IMR-90 (cell line): ENCODE measurements at regions not wholly inside any gene's neighbourhood (a gene's known extent, or its start where the extent isn't known, plus 50 kb on each side); places are given as distances from the start of the nearest gene placed in this dataset.
A peak's percentile ranks its signal among the peaks of the same experiment; 100 is the strongest.

ENCODE experiments used
- ATAC-seq: fragments of 200-7000 bp; cut with Tn5 transposase; 2 replicates; pipeline ENCODE4 v1.9.1; 2020; ENCODE audit warnings: low read depth, mild to moderate bottlenecking, moderate library complexity
- BruUV-seq: library from RNA; stranded (reverse); fragments of 400-500 nt; replicated peaks from 2 replicates; lab custom pipeline; 2021; lab: Mats Ljungman, UMichigan
- CTCF ChIA-PET: fragments of 300-600 bp; formaldehyde crosslinking; extraction: SDS; loops from one replicate; lab custom pipeline; 2021; ENCODE audit warnings: antibody characterized with exemption; lab: Yijun Ruan, JAX
- POLR2A ChIA-PET: fragments of 300-600 bp; sonication (Branson Sonifier 250); formaldehyde crosslinking; loops from one replicate; lab custom pipeline; 2022; ENCODE audit warnings: antibody characterized with exemption; ENCODE audit not compliant: unreplicated experiment; lab: Charles Lee
- DNase-seq: peaks from one replicate; pipeline ENCODE4 v3.0.0; 2013
- H2AFZ ChIP-seq: replicated peaks from 2 replicates; pipeline ENCODE3; 2013; ENCODE audit warnings: low read length, mild to moderate bottlenecking; ENCODE audit not compliant: poor library complexity
- H2AK5ac ChIP-seq: 2 replicates; pipeline ENCODE4 v1.6.1; 2013; ENCODE audit warnings: low read depth, low read length, inconsistent platforms
- H2AK9ac ChIP-seq: replicated peaks from 2 replicates; pipeline ENCODE3; 2013; ENCODE audit warnings: mild to moderate bottlenecking, low read depth, low read length, moderate library complexity; ENCODE audit not compliant: poor library complexity
- H2BK120ac ChIP-seq: 2 replicates; pipeline ENCODE4 v1.6.1; 2013; ENCODE audit warnings: low read depth, low read length, inconsistent platforms
- H2BK15ac ChIP-seq: 3 replicates; pipeline ENCODE4 v1.6.1; 2013; ENCODE audit warnings: low read depth, low read length, inconsistent platforms
- H2BK20ac ChIP-seq: 2 replicates; pipeline ENCODE4 v1.6.1; 2013; ENCODE audit warnings: low read depth, mild to moderate bottlenecking, inconsistent platforms, low read length, moderate library complexity
- H2BK5ac ChIP-seq: 2 replicates; pipeline ENCODE4 v1.6.1; 2013; ENCODE audit warnings: mild to moderate bottlenecking, low read depth, low read length, inconsistent platforms; ENCODE audit not compliant: poor library complexity, severe bottlenecking
- H3K14ac ChIP-seq: replicated peaks from 2 replicates; pipeline ENCODE4 v1.6.1; 2013; ENCODE audit warnings: low read depth, low read length, inconsistent platforms
- H3K18ac ChIP-seq: 2 replicates; pipeline ENCODE4 v1.6.1; 2013; ENCODE audit warnings: low read depth, low read length, control low read depth
- H3K23ac ChIP-seq: 2 replicates; pipeline ENCODE4 v1.6.1; 2013; ENCODE audit warnings: low read depth, low read length, inconsistent platforms
- H3K27ac ChIP-seq: 2 replicates; pipeline ENCODE4 v1.5.1; 2013; ENCODE audit warnings: mild to moderate bottlenecking, control low read depth, low read length; ENCODE audit not compliant: insufficient read depth
- H3K27me3 ChIP-seq: 2 replicates; pipeline ENCODE4 v1.6.1; 2013; ENCODE audit warnings: low read length; ENCODE audit not compliant: control insufficient read depth, insufficient read depth
- H3K36me3 ChIP-seq: 2 replicates; pipeline ENCODE4 v1.6.1; 2013; ENCODE audit warnings: low read length, mixed read lengths; ENCODE audit not compliant: control insufficient read depth, insufficient read depth
- H3K4ac ChIP-seq: 2 replicates; pipeline ENCODE4 v1.6.1; 2013; ENCODE audit warnings: low read depth, low read length, inconsistent platforms
- H3K4me1 ChIP-seq: 2 replicates; pipeline ENCODE4 v1.6.1; 2013; ENCODE audit warnings: low read length, mixed read lengths; ENCODE audit not compliant: control insufficient read depth, insufficient read depth
- H3K4me2 ChIP-seq: 2 replicates; pipeline ENCODE4 v1.6.1; 2013; ENCODE audit warnings: low read depth, mild to moderate bottlenecking, control low read depth, low read length, moderate library complexity
- H3K4me3 ChIP-seq: 2 replicates; pipeline ENCODE4 v1.5.1; 2013; ENCODE audit warnings: low read depth, mild to moderate bottlenecking, control low read depth, low read length, moderate library complexity; ENCODE audit not compliant: insufficient read depth
- H3K56ac ChIP-seq: 2 replicates; pipeline ENCODE4 v1.6.1; 2013; ENCODE audit warnings: low read length, inconsistent platforms; ENCODE audit not compliant: insufficient read depth; ENCODE audit errors: extremely low read depth
- H3K79me1 ChIP-seq, 2 experiments: 2 replicates each; pipeline ENCODE4 v1.6.1; 2013; ENCODE audit warnings: low read length in 2 of 2, inconsistent platforms in 1 of 2, low read depth in 1 of 2
- H3K9ac ChIP-seq: 2 replicates; pipeline ENCODE4 v1.6.1; 2013; ENCODE audit warnings: low read depth, low read length, control low read depth
- H3K9me1 ChIP-seq: 2 replicates; pipeline ENCODE4 v1.6.1; 2013; ENCODE audit warnings: low read length, inconsistent platforms; ENCODE audit not compliant: insufficient read depth
- H3K9me3 ChIP-seq: 2 replicates; pipeline ENCODE4 v1.6.1; 2013; ENCODE audit warnings: low read length; ENCODE audit not compliant: control insufficient read depth, insufficient read depth
- H4K20me1 ChIP-seq: 2 replicates; pipeline ENCODE4 v1.6.1; 2013; ENCODE audit warnings: low read length, inconsistent platforms; ENCODE audit not compliant: insufficient read depth
- H4K5ac ChIP-seq: 2 replicates; pipeline ENCODE4 v1.6.1; 2013; ENCODE audit warnings: mild to moderate bottlenecking, low read depth, low read length, control low read depth
- H4K8ac ChIP-seq, 2 experiments: 2 replicates each; pipeline ENCODE4 v1.6.1; 2013; ENCODE audit warnings: low read depth in 2 of 2, low read length in 2 of 2, control low read depth in 1 of 2, inconsistent platforms in 1 of 2
- H4K91ac ChIP-seq: 2 replicates; pipeline ENCODE4 v1.6.1; 2013; ENCODE audit warnings: low read depth, low read length, inconsistent platforms; ENCODE audit not compliant: insufficient read depth
- FOS ChIP-seq: fragments of 150-350 bp; IDR thresholded peaks from 2 replicates; pipeline ENCODE4 v1.6.1; 2016; ENCODE audit warnings: low read depth, low read length
- MXI1 ChIP-seq: IDR thresholded peaks from 2 replicates; pipeline ENCODE4 v1.6.1; 2012; ENCODE audit warnings: low read depth, mild to moderate bottlenecking, low read length, moderate library complexity, borderline replicate concordance
- NFE2L2 ChIP-seq: fragments of 150-350 bp; IDR thresholded peaks from 2 replicates; pipeline ENCODE4 v1.6.1; 2016; ENCODE audit warnings: low read depth, mild to moderate bottlenecking, low read length
- RFX5 ChIP-seq: IDR thresholded peaks from 2 replicates; pipeline ENCODE4 v1.8.0; 2012; ENCODE audit warnings: low read depth, mild to moderate bottlenecking, low read length, moderate library complexity
- SMC3 ChIP-seq: fragments of 150-350 bp; IDR thresholded peaks from 2 replicates; pipeline ENCODE4 v1.6.1; 2016; ENCODE audit warnings: low read depth, mild to moderate bottlenecking, antibody characterized with exemption, low read length, moderate library complexity
- WGBS, 2 experiments: methylation state at CpG; one replicate each; pipeline versions ENCODE4 v1.1.5 to v1.1.7; 2013; ENCODE audit warnings: missing lambda C conversion rate in 2 of 2; ENCODE audit not compliant: insufficient read length in 1 of 2; ENCODE audit errors: extremely low coverage in 2 of 2; 5-methylcytosine and 5-hydroxymethylcytosine counted together
- dilution Hi-C: fragments of 300-500 bp; cut with HindIII; formaldehyde crosslinking; loops from one replicate; pipeline ENCODE4 v1.14.3; 2018; ENCODE audit warnings: low sequenced_read_pairs; ENCODE audit not compliant: unreplicated experiment
- in situ Hi-C: fragments of 300-500 bp; cut with MboI; formaldehyde crosslinking; loops from 3 replicates; pipeline ENCODE4 v1.14.3; 2019; ENCODE audit warnings: low sequenced_read_pairs, inconsistent platforms, mixed read lengths
- intact Hi-C: fragments of 100-400 bp; cut with micrococcal nuclease; formaldehyde crosslinking; loops from 2 replicates; pipeline ENCODE4 v1.10.0; 2022

GRCh38 chr2:12602661-12603060 lies 114.1 kb upstream of the TRIB2 start:
- no peaks in the 10 kb centered on the region for H3K9me3 ChIP-seq
- no peak overlapping the region for H3K18ac ChIP-seq
- H4K8ac ChIP-seq, result no peak overlapping the region
- H3K27me3 ChIP-seq, result no peaks in the 10 kb centered on the region
- no peak for TF ChIP-seq SMC3
- TF ChIP-seq RFX5, result no peak
- no peak for TF ChIP-seq FOS
- TF ChIP-seq NFE2L2, result no peak
- no peak for TF ChIP-seq MXI1
- intact Hi-C loops, result no loop called here
- no peak overlapping the region for H3K56ac ChIP-seq
- no peak overlapping the region for H4K91ac ChIP-seq
- peaks cover 6% of the 10 kb centered on the region for H3K4me1 ChIP-seq
- no peak overlapping the region for H3K14ac ChIP-seq
- H2AK5ac ChIP-seq, result no peak overlapping the region
- H2BK120ac ChIP-seq, result no peak overlapping the region
- H3K9ac ChIP-seq, result no peak overlapping the region
- POLR2A ChIA-PET, result no interaction called here
- no peak overlapping the region for H3K4ac ChIP-seq
- H4K5ac ChIP-seq, result no peak overlapping the region
- BruUV-seq, result no TSS peak
- no peak overlapping the region for H3K27ac ChIP-seq
- no peak overlapping the region for H2AK9ac ChIP-seq
- no peak overlapping the region for H2BK5ac ChIP-seq
- no peaks in the 10 kb centered on the region for H3K79me1 ChIP-seq
- dilution Hi-C loops, result no loop called here
- H3K4me2 ChIP-seq, result no peak overlapping the region
- H3K9me1 ChIP-seq, result 0 out of 2 replicates have a peak, but pooled peaks cover 3% of the 10 kb centered on the region
- WGBS, 2 experiments, result no CpG with 5 or more reads among the region's 2 CpGs
- H2AFZ ChIP-seq, result no peak overlapping the region
- no peaks in the 10 kb centered on the region for H4K20me1 ChIP-seq
- H3K36me3 ChIP-seq, result no peaks in the 10 kb centered on the region
- ATAC-seq (no peak), DNase-seq (peak; percentile 32)
- in situ Hi-C loops, result no loop called here
- CTCF ChIA-PET, result interaction anchor here (1.3 kb wide), 1 partner anchor 11 kb away, joined by 4 read pairs; no protein-coding TSS in a partner anchor
- no peak overlapping the region for H2BK20ac ChIP-seq
- H3K23ac ChIP-seq, result no peak overlapping the region
- no peak overlapping the region for H3K4me3 ChIP-seq
- H2BK15ac ChIP-seq, result no peak overlapping the region
